Daoy (cell line): ENCODE measurements at regions not wholly inside any gene's neighbourhood (a gene's known extent, or its start where the extent isn't known, plus 50 kb on each side); places are given as distances from the start of the nearest gene placed in this dataset.

Experiments
- DNase-seq: peaks from one replicate; pipeline ENCODE4 v3.0.0-alpha.2; 2015; ENCODE audit warnings: low read depth

- no peak for DNase-seq
These were observed 138.3 kb upstream of the SGK1 start for GRCh38 chr6:134456226-134456625.

- no peak for DNase-seq
These were observed 137.4 kb upstream of the SGK1 start for GRCh38 chr6:134455319-134455718.

GRCh38 chr6:134454794-134455193 lies 136.9 kb upstream of the SGK1 start:
- DNase-seq: no peak

- DNase-seq: no peak
These were observed 136.0 kb upstream of the SGK1 start for GRCh38 chr6:134453792-134454510.

GRCh38 chr6:134452906-134453305 lies 135.0 kb upstream of the SGK1 start:
- no peak for DNase-seq

- DNase-seq: no peak
These were observed 133.6 kb upstream of the SGK1 start for GRCh38 chr6:134451529-134451928.

- DNase-seq: no peak
These were observed 131.9 kb upstream of the SGK1 start for GRCh38 chr6:134449781-134450180.

- DNase-seq: no peak
These were observed 131.1 kb upstream of the SGK1 start for GRCh38 chr6:134449004-134449403.

GRCh38 chr6:134447883-134448387 lies 130.0 kb upstream of the SGK1 start:
- DNase-seq: no peak

- DNase-seq: no peak
These were observed 129.5 kb upstream of the SGK1 start for GRCh38 chr6:134447423-134447822.

GRCh38 chr6:134446896-134447295 lies 129.0 kb upstream of the SGK1 start:
- no peak for DNase-seq

- DNase-seq: no peak
These were observed 128.4 kb upstream of the SGK1 start for GRCh38 chr6:134446218-134446848.

- no peak for DNase-seq
These were observed 125.1 kb upstream of the SGK1 start for GRCh38 chr6:134443009-134443408.

GRCh38 chr6:134442073-134442472 lies 124.2 kb upstream of the SGK1 start:
- DNase-seq: no peak

GRCh38 chr6:134438837-134439236 lies 120.9 kb upstream of the SGK1 start:
- no peak for DNase-seq

GRCh38 chr6:134437376-134437775 lies 119.5 kb upstream of the SGK1 start:
- DNase-seq: peak; percentile 38

GRCh38 chr6:134436950-134437349 lies 119.0 kb upstream of the SGK1 start:
- DNase-seq: no peak

GRCh38 chr6:134436281-134436815 lies 118.4 kb upstream of the SGK1 start:
- peak; percentile 95 for DNase-seq

- DNase-seq: no peak
These were observed 117.9 kb upstream of the SGK1 start for GRCh38 chr6:134435814-134436280.

GRCh38 chr6:134434019-134434942 lies 116.4 kb upstream of the SGK1 start:
- DNase-seq: no peak

- no peak for DNase-seq
These were observed 114.1 kb upstream of the SGK1 start for GRCh38 chr6:134432036-134432435.

GRCh38 chr6:134431421-134431859 lies 113.5 kb upstream of the SGK1 start:
- no peak for DNase-seq
